Left ventricle myocardium inferior (tissue), 1 donor: ENCODE measurements at regions not wholly inside any gene's neighbourhood (a gene's known extent, or its start where the extent isn't known, plus 50 kb on each side); places are given as distances from the start of the nearest gene placed in this dataset.

Experiments
- DNase-seq: peaks from one replicate; pipeline ENCODE4 v3.0.0-alpha.2; 2020
- H3K27ac ChIP-seq: fragments of 200-600 bp; replicated peaks from 2 replicates; pipeline ENCODE4 v1.8.0; 2021
- H3K27me3 ChIP-seq: fragments of 200-600 bp; 2 replicates; pipeline ENCODE4 v1.8.0; 2021; ENCODE audit warnings: low read depth
- H3K36me3 ChIP-seq: fragments of 200-600 bp; 2 replicates; pipeline ENCODE4 v1.8.0; 2021
- H3K4me1 ChIP-seq: fragments of 200-600 bp; 2 replicates; pipeline ENCODE4 v1.8.0; 2021
- H3K4me3 ChIP-seq: fragments of 200-600 bp; 2 replicates; pipeline ENCODE4 v1.8.0; 2021; ENCODE audit warnings: mild to moderate bottlenecking, moderate library complexity
- H3K9me3 ChIP-seq: fragments of 200-600 bp; replicated peaks from 2 replicates; pipeline ENCODE4 v1.8.0; 2021
- CTCF ChIP-seq: fragments of 200-600 bp; IDR thresholded peaks from 2 replicates; pipeline ENCODE4 v1.8.0; 2021; ENCODE audit warnings: antibody characterized with exemption, mild to moderate bottlenecking, borderline replicate concordance
- intact Hi-C: fragments of 100-400 bp; cut with micrococcal nuclease; formaldehyde crosslinking; loops from one replicate; pipeline ENCODE4 v1.11.0; 2022
- donor health status: DM: no; HTN: yes; CAD: no; lungs with severe emphysema.

- Histone ChIP-seq H3K36me3 (no peaks in the 10 kb centered on the region), H3K9me3 (no peaks in the 10 kb centered on the region), H3K27me3 (no peaks in the 10 kb centered on the region), H3K4me1 (no peaks in the 10 kb centered on the region), H3K27ac (no peak overlapping the region), H3K4me3 (no peak overlapping the region)
- no peak for TF ChIP-seq CTCF
- intact Hi-C loops: no loop called here
- no peak for DNase-seq
Measured at GRCh38 chr5:142375944-142376411, 51.2 kb upstream of the SPRY4 start.
